Stimulated activated CD8-positive, alpha-beta memory T cell treated with anti-CD3 and anti-CD28 coated beads, Interleukin-7, amount 100 ng/mL, for 1 hour (primary cell): ENCODE measurements at regions not wholly inside any gene's neighbourhood (a gene's known extent, or its start where the extent isn't known, plus 50 kb on each side); places are given as distances from the start of the nearest gene placed in this dataset.
"Not testable (repeated sequence)": the region's sequence is repeated elsewhere in the genome, so short reads cannot be mapped to it uniquely, and the experiment has no call there.

Experiments used
- DNase-seq, 2 donors: peaks; one replicate each; pipeline ENCODE4 v3.0.0-alpha.2; 2020; ENCODE audit warnings: low read depth in 2 of 2

GRCh38 chr1:168420177-168420576 is 123.6 kb downstream of the XCL2 start:
- no peak for DNase-seq

DNA sequence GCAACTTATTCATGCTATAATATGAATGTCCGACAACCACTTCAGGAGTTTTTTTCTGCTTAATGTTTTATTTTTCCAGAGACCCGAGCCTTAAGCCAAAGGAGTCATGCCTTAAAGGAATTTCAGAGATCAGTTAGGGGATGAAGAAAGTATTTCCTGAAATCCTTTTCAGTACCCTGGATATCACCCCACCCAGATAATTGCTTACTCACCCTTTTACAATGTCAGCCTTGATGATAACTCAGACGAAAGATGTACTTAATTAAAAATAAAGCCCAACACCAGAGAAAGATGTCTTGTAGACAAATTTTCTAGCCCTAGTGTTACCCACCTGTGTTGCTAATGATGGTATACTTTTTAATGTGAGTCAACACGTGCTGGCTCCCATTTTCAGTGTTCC is 124.1 kb downstream of the XCL2 start:
- DNase-seq, result no peak

DNA sequence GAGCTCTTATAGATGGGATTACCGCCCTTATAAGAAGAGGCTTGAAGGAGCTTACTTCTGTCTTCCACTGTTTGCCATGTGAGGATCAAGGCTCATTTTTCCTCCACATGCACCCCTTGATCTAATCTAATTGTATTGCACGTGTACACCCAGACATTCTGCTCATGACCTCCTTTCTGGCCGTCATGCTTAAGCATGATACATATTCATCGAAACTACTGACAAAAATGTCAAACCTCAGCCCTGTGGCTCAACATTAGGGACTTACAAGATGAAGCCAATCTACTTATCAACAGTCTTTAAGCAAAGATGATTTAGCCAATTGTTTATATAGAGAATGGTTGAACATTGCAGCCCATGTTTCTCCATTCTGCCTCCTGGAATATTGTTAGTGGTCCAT is 127.6 kb downstream of the XCL2 start:
- no peak for DNase-seq

DNA sequence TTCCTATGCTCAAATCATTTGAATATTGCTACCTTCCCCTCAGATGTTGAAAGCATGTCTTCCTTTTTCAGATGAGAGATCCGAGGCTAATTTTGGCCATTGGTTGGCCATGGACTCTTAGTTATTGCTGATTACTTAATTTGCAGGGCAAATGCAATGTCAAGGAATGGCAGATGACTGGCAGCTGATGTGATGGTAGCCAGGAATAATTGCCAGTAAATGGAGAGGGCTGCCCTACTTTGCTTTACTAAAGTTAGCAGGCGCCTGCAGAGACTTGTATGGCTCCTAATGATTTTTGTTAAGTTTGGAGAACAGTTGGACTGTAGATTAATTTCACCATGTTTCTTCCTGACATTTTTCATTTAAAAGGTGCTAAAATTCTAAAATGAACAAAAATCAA is 128.9 kb downstream of the XCL2 start:
- DNase-seq, result no peak

- DNase-seq, result no peak
These were observed 129.8 kb downstream of the TBX19 start for GRCh38 chr1:168410464-168410863.

GRCh38 chr1:168408884-168409283 is 128.2 kb downstream of the TBX19 start:
- peak; percentile 9 to 31 for DNase-seq

GRCh38 chr1:168408539-168408865 is 127.8 kb downstream of the TBX19 start:
- DNase-seq, result no peak

DNA sequence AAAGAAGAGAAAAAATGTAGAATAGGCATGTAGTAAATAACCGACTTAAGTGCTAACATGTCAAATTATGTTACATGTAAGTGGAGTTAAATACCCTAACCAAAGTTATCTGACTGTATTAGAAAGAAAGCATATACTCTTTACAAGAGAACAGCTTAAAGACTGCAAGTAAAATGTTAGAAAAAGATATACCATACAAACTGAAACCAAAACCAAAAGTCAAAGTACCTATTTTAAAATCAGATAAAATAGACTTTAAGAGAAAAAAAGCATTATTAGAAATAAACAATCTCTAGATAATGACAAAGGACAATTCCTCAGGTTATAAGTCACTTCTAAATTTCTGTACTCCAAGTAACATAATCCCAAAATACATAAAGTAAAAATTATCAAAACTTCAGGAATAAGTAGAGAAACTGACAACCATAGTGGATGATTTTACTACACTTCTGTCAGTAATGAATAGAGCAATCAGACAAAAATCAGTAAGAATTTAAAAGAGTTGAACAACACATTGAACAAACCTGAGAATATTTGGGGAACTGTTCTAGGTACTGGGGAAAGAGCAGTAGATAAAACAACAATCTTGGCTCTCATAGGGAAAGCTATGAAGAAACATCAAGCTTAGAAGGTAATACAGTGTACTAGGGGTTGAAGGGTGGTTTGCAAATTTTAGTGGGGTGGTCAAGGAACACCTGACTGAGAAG is 127.3 kb downstream of the TBX19 start:
- DNase-seq, result no peak

- DNase-seq, result no peak
These were observed 125.4 kb downstream of the TBX19 start for GRCh38 chr1:168405906-168406549.

GRCh38 chr1:168403140-168403539 is 122.5 kb downstream of the TBX19 start:
- DNase-seq, result no peak

- DNase-seq, result not testable (repeated sequence)
These were observed 121.8 kb downstream of the TBX19 start for GRCh38 chr1:168402466-168402865.

DNA sequence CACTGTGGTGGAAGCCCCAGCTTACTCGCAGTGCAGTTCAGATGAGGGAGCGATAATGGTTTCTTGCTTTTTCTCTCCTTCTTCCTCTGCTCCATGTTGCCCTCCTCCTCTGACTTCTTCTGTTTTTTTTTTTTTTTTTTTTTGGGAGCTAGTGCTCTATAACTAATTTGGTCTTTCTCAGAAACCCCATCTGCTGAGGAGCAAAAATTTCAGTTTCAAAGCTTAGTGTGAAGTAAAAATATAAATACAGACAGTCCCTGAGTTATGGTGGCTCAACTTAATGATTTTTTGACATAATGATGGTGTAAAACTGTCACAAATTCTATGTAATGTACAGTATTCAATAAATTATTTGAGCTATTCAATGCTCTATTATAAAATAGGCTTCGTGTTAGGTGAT is 120.7 kb downstream of the TBX19 start:
- DNase-seq, result no peak

GRCh38 chr1:168400139-168400538 is 119.5 kb downstream of the TBX19 start:
- no peak for DNase-seq

DNA sequence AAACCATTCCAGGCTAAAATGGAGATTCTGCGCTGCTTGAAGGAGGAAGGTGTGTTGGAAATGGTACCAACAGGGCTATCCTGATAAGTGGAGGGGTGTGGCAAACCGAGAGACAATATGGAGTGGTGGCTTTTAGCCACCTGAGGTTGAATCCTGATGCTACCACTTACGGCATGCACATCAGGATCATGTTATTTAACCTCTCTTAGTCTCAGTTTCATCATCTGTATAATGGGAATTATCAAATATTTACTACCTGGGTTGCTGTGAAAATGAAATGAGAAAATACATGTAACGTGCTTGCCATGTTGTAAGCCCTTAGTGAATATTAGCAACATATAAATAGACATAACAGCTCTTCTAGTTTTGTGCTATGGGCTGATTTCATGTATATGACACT is 117.1 kb downstream of the TBX19 start:
- no peak for DNase-seq

DNA sequence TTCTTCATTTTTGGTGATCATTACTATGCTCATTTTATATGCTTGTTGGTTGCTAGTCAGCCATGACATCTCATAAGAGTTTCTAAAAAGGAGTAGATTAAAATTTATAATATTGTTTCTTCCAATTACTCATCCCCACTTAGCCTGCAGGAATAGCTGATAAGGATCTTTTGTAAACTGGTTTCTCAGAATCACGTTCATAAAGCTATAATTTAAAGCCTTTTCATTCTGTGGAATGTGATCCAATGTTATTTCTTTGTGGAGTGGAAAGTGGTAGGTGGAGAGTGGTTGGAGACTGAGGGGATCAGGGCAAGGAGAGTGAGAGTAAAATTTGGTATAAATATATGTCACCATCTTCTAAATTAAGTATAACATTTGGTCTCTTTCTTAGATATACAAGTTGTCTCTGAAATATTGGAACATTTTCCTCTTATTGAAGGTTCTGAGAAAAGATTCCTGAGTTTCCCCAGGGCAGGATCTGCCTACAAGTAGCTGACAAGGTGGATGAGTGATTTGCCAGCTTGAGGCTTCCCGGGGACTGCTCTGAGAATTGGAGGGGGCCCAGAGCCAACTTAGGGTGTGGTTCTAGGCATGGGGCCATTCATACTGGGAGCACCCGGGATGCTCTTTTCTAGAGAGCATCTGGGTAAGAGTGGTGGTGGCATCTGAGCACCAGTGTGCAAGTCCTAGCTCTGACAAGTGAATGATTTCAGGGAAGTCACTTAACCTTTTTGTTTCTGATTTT is 116.4 kb downstream of the TBX19 start:
- DNase-seq, result no peak

DNA sequence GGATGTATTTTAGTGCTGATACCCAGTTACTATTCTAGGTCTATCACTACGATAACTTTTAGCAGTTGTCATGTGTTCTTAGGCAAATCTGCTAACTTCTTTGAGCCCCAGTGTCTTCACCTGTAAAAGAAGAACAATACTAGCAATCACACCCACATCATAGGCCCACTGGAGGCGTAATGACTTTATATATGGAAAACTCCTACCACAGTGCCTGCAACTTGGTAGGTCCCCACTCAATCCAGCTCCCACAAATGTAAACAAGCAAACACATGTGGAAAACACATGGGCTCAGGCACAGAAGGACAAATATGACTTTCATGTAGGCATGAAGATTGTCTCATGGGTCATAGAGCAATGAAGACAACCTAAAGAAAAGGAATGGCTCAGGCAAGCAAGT is 115.8 kb downstream of the TBX19 start:
- no peak for DNase-seq

DNA sequence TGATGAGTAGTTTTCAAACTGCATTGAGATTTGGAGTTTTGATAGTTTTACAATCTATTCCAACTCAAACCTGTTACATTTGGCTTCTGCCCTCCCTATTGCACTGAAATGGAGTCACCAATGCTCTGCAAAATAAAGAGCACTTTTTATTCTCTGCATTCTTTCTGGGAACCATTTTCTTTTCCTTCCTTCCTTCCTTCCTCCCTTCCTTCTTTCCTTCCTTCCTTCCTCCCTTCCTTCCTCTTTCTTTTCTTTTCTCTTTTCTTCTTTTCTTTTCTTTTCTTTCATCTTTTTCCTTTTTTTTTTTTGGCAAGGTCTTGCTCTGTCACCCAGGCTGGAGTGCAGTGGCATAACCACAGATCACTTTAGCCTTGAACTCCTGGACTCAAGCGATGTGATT is 114.2 kb downstream of the TBX19 start:
- no peak for DNase-seq

DNA sequence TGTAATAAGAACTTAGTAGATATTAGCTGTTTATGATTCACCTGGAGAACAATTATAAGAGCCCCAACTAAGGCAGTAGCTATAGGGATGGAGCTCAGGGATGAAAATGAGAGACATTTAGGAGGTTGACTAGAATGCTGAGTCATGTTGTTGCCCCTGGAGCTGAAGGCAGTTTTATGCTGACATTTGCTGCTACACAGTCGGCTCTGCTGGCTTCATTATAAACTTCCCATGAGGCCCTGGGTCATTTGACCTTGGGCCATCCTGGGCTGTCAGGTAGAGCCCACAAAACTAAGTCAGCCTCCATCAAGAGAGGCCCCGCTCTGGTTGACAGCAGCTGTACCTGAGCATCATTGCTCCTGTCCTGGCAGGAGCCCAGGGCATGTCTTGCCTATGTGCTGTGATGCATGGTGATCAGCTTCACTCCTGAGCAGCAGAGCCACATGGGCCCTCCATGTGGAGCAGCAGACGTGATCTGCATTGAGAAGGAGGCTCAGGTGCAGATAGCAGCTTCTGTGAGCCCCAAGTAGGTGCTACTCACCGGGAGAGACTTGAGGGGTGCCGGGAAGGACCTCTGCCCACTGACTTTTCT is 112.4 kb downstream of the TBX19 start:
- DNase-seq, result no peak

DNA sequence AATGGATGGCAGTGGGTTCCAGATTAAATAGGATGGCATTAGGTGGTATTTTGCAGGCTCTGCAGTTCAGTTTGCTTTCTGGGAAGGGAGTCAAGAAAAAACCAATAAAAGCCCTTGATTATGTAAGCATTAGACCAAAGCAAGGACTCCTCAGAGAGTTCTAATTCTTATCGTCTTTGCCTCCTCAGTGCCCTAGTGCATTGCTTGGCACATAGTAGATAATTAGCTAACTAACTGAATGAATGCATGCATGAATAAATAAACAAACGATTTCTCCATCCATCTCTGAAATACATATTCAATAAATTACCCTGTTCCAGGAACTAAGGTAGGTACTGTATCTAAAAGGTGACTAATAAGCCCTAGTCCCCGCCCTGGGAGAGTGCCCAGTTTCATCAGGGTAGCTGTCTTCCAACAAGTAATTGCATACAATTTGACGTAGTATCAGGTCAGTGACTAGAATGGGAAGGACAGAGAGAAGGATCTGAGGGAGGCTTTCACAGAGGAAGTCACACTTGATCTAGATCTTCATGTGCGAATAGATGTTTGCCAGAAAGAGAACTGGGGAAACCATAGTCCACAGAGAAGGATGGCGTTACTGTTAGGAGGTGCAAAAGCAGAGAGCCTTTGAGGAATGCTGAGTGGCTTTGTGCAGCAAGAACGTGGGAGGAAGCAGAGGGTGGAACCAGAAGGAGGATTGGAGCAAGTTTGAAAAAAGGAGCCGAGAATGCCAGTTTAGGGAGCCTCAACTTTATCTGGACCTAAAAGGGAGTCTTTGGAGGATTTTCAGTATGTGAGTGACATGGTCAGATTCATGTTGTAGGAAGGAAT is 111.4 kb downstream of the TBX19 start:
- DNase-seq, result no peak

GRCh38 chr1:168390271-168390670 is 109.6 kb downstream of the TBX19 start:
- no peak for DNase-seq

GRCh38 chr1:168387781-168388760 is 107.4 kb downstream of the TBX19 start:
- no peak for DNase-seq
